GM06990 (cell line): ENCODE measurements at regions not wholly inside any gene's neighbourhood (a gene's known extent, or its start where the extent isn't known, plus 50 kb on each side); places are given as distances from the start of the nearest gene placed in this dataset.

ENCODE experiments used
- DNase-seq: peaks from one replicate; pipeline ENCODE4 v3.0.0-alpha.2; 2011; ENCODE audit not compliant: insufficient read length; ENCODE audit errors: extremely low read depth
- H3K27me3 ChIP-seq: replicated peaks from 2 replicates; pipeline ENCODE4 v1.6.0; 2011; ENCODE audit warnings: low read length; ENCODE audit not compliant: control insufficient read depth, insufficient read depth
- H3K36me3 ChIP-seq: 2 replicates; pipeline ENCODE4 v1.5.1; 2011; ENCODE audit warnings: low read length; ENCODE audit not compliant: control insufficient read depth, insufficient read depth
- H3K4me3 ChIP-seq: replicated peaks from 2 replicates; pipeline ENCODE4 v1.5.1; 2011; ENCODE audit warnings: low read depth, mild to moderate bottlenecking, control low read depth, low read length
- TF ChIP-seq, protein P1 (sequence below): IDR thresholded peaks from 2 replicates; pipeline ENCODE4 v1.5.1; 2011; ENCODE audit warnings: low read length, control low read depth, mild to moderate bottlenecking, inconsistent platforms; ENCODE audit not compliant: insufficient read depth, poor library complexity, severe bottlenecking

- no peak overlapping the region for H3K4me3 ChIP-seq
- H3K27me3 ChIP-seq = no peaks in the 10 kb centered on the region
- no peaks in the 10 kb centered on the region for H3K36me3 ChIP-seq
- TF ChIP-seq, protein P1, sequence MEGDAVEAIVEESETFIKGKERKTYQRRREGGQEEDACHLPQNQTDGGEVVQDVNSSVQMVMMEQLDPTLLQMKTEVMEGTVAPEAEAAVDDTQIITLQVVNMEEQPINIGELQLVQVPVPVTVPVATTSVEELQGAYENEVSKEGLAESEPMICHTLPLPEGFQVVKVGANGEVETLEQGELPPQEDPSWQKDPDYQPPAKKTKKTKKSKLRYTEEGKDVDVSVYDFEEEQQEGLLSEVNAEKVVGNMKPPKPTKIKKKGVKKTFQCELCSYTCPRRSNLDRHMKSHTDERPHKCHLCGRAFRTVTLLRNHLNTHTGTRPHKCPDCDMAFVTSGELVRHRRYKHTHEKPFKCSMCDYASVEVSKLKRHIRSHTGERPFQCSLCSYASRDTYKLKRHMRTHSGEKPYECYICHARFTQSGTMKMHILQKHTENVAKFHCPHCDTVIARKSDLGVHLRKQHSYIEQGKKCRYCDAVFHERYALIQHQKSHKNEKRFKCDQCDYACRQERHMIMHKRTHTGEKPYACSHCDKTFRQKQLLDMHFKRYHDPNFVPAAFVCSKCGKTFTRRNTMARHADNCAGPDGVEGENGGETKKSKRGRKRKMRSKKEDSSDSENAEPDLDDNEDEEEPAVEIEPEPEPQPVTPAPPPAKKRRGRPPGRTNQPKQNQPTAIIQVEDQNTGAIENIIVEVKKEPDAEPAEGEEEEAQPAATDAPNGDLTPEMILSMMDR = peak; percentile 3
- no peak for DNase-seq
Measured at GRCh38 chr16:51756447-51757123, 605.5 kb upstream of the SALL1 start.

GRCh38 chr16:51755577-51756355, 604.7 kb upstream of the SALL1 start:
- TF ChIP-seq, protein P1 = no peak

GRCh38 chr16:51755039-51755501, 604.0 kb upstream of the SALL1 start:
- Histone ChIP-seq H3K4me3 (no peak overlapping the region), H3K27me3 (no peaks in the 10 kb centered on the region), H3K36me3 (no peaks in the 10 kb centered on the region)
- DNase-seq = no peak
- TF ChIP-seq, protein P1 = no peak

More at GRCh38 chr16:51755577-51756355, 604.7 kb upstream of the SALL1 start:
- H3K4me3 ChIP-seq = no peak overlapping the region
- DNase-seq = no peak
- no peaks in the 10 kb centered on the region for H3K27me3 ChIP-seq
- H3K36me3 ChIP-seq = no peaks in the 10 kb centered on the region

GRCh38 chr16:51753467-51754127, 602.5 kb upstream of the SALL1 start:
- no peaks in the 10 kb centered on the region for H3K27me3 ChIP-seq
- no peaks in the 10 kb centered on the region for H3K36me3 ChIP-seq
- no peak for DNase-seq
- no peak overlapping the region for H3K4me3 ChIP-seq
- TF ChIP-seq, protein P1 = no peak

GRCh38 chr16:51752438-51752995, 601.4 kb upstream of the SALL1 start:
- no peak overlapping the region for H3K4me3 ChIP-seq
- no peaks in the 10 kb centered on the region for H3K27me3 ChIP-seq
- no peaks in the 10 kb centered on the region for H3K36me3 ChIP-seq
- TF ChIP-seq, protein P1 = no peak
- DNase-seq = no peak
